HCT116 (cell line): ENCODE measurements at regions not wholly inside any gene's neighbourhood (a gene's known extent, or its start where the extent isn't known, plus 50 kb on each side); places are given as distances from the start of the nearest gene placed in this dataset.

Experiments
- ATAC-seq: fragments of 200-7000 bp; cut with Tn5 transposase; 2 replicates; pipeline ENCODE4 v1.9.1; 2020; ENCODE audit warnings: mild to moderate bottlenecking, moderate library complexity
- BruUV-seq: library from RNA; stranded (reverse); fragments of 400-500 nt; replicated peaks from 2 replicates; lab custom pipeline; 2021; lab: Mats Ljungman, UMichigan
- CTCF ChIA-PET: fragments of 300-600 bp; sonication (Branson Sonifier 250); formaldehyde crosslinking; loops from one replicate; lab custom pipeline; 2021; ENCODE audit warnings: antibody characterized with exemption; lab: Charles Lee
- POLR2A ChIA-PET: fragments of 300-600, 350-600 bp; sonication (Branson Sonifier 250); formaldehyde crosslinking; loops from one replicate; lab custom pipeline; 2021; ENCODE audit warnings: antibody characterized with exemption; lab: Charles Lee
- RAD21 ChIA-PET, 2 experiments: fragments of 300-600 bp; sonication (Branson Sonifier 250); formaldehyde crosslinking; loops; one replicate each; lab custom pipeline; 2023; ENCODE audit warnings: low total read pairs in 2 of 2; ENCODE audit not compliant: uncharacterized antibody in 2 of 2, unreplicated experiment in 2 of 2, low non-redundant PET in 1 of 2; lab: Charles Lee
- DNase-seq: peaks from one replicate; pipeline ENCODE4 v3.0.0-alpha.2; 2010; ENCODE audit warnings: low read depth, low spot score
- H2AFZ ChIP-seq: fragments of 200-600 bp; shearing (Covaris generic), sonication (generic); 2 replicates; pipeline ENCODE4 v1.6.1; 2017; ENCODE audit warnings: low read depth, mixed run types, mixed read lengths, antibody characterized with exemption, low read length; ENCODE audit not compliant: poor library complexity, severe bottlenecking
- H3K27ac ChIP-seq: 2 replicates; pipeline ENCODE4 v1.5.1; 2012; ENCODE audit warnings: low read depth, low read length
- H3K27me3 ChIP-seq: fragments of 200-600 bp; sonication (generic); 2 replicates; pipeline ENCODE4 v1.6.1; 2016; ENCODE audit warnings: mixed run types, low read length, mixed read lengths; ENCODE audit not compliant: insufficient read depth
- H3K36me3 ChIP-seq, 2 experiments: fragments of 200-500 bp in 1 of 2; fragments of 200-600 bp in 1 of 2; sonication (Bioruptor generic) in 1 of 2; sonication (generic) in 1 of 2; 2 replicates each; pipeline versions ENCODE4 v1.5.1 to v1.6.1; 2014 to 2016; ENCODE audit warnings: low read length in 2 of 2, inconsistent platforms in 1 of 2, mixed read lengths in 1 of 2, mixed run types in 1 of 2; ENCODE audit not compliant: insufficient read depth in 2 of 2, control insufficient read depth in 1 of 2
- H3K4me1 ChIP-seq, 2 experiments: fragments of 200-600 bp in 1 of 2; sonication (generic) in 1 of 2; 2 replicates each; pipeline versions ENCODE4 v1.5.1 to v1.6.1; 2012 to 2017; ENCODE audit warnings: low read length in 2 of 2, inconsistent platforms in 1 of 2, mild to moderate bottlenecking in 1 of 2, mixed read lengths in 1 of 2, mixed run types in 1 of 2, moderate library complexity in 1 of 2; ENCODE audit not compliant: insufficient read depth in 2 of 2, control insufficient read depth in 1 of 2
- H3K4me2 ChIP-seq: fragments of 200-600 bp; sonication (generic); 2 replicates; pipeline ENCODE4 v1.6.1; 2017; ENCODE audit warnings: mixed run types, low read length, mixed read lengths
- H3K4me3 ChIP-seq, 2 experiments: fragments of 200-600 bp in 1 of 2; sonication (generic) in 1 of 2; replicated peaks in 1 of 2; 2 replicates each; pipeline ENCODE4 v1.5.1; 2011 to 2016; ENCODE audit warnings: low read length in 2 of 2, control low read depth in 1 of 2, low read depth in 1 of 2, mild to moderate bottlenecking in 1 of 2, mixed read lengths in 1 of 2, mixed run types in 1 of 2
- H3K79me2 ChIP-seq: fragments of 200-600 bp; sonication (generic); 2 replicates; pipeline ENCODE4 v1.6.1; 2017; ENCODE audit warnings: mild to moderate bottlenecking, mixed run types, low read length, moderate library complexity, mixed read lengths; ENCODE audit not compliant: insufficient read depth
- H3K9ac ChIP-seq: fragments of 200-600 bp; sonication (generic); 2 replicates; pipeline ENCODE4 v1.6.1; 2016; ENCODE audit warnings: low read length, mixed read lengths
- H3K9me2 ChIP-seq: fragments of 200-600 bp; sonication (generic), shearing (Covaris generic); 2 replicates; pipeline ENCODE4 v1.6.1; 2017; ENCODE audit warnings: mixed run types, mild to moderate bottlenecking, moderate library complexity; ENCODE audit not compliant: insufficient read depth
- H3K9me3 ChIP-seq, 2 experiments: fragments of 200-500 bp in 1 of 2; fragments of 200-600 bp in 1 of 2; sonication (Bioruptor generic) in 1 of 2; sonication (generic) in 1 of 2; 2 replicates each; pipeline ENCODE4 v1.6.1; 2014 to 2017; ENCODE audit warnings: low read length in 2 of 2, mixed read lengths in 2 of 2, inconsistent platforms in 1 of 2, low read depth in 1 of 2, mild to moderate bottlenecking in 1 of 2, mixed run types in 1 of 2, moderate library complexity in 1 of 2; ENCODE audit not compliant: control insufficient read depth in 1 of 2, insufficient read depth in 1 of 2
- H4K20me1 ChIP-seq: fragments of 200-600 bp; sonication (generic), shearing (Covaris generic); 2 replicates; pipeline ENCODE4 v1.6.1; 2017; ENCODE audit warnings: mixed run types, mild to moderate bottlenecking, moderate library complexity; ENCODE audit not compliant: insufficient read depth
- ATF3 ChIP-seq: IDR thresholded peaks from 2 replicates; pipeline ENCODE4 v1.6.1; 2012
- CBX3 ChIP-seq: IDR thresholded peaks from 2 replicates; pipeline ENCODE4 v1.6.1; 2012; ENCODE audit warnings: low read depth
- CEBPB ChIP-seq: IDR thresholded peaks from 2 replicates; pipeline ENCODE4 v1.6.1; 2012; ENCODE audit warnings: low read depth
- EGR1 ChIP-seq: IDR thresholded peaks from 2 replicates; pipeline ENCODE4 v1.6.1; 2012; ENCODE audit warnings: low read depth
- ELF1 ChIP-seq: IDR thresholded peaks from 2 replicates; pipeline ENCODE4 v1.6.1; 2012; ENCODE audit warnings: low read depth, borderline replicate concordance
- EZH2phosphoT487 ChIP-seq: fragments of 200-600 bp; IDR thresholded peaks from 2 replicates; pipeline ENCODE4 v1.6.1; 2018; ENCODE audit warnings: antibody characterized with exemption, borderline replicate concordance
- FOSL1 ChIP-seq: IDR thresholded peaks from 2 replicates; pipeline ENCODE4 v1.6.1; 2012; ENCODE audit warnings: low read depth
- JUND ChIP-seq: IDR thresholded peaks from 2 replicates; pipeline ENCODE4 v1.6.1; 2012
- POLR2A ChIP-seq: IDR thresholded peaks from 2 replicates; pipeline ENCODE4 v1.7.0; 2011; ENCODE audit warnings: borderline replicate concordance; ENCODE audit not compliant: insufficient read depth, insufficient read length; ENCODE audit errors: extremely low read depth
- POLR2AphosphoS5 ChIP-seq: IDR thresholded peaks from 2 replicates; pipeline ENCODE4 v1.6.1; 2011; ENCODE audit warnings: mild to moderate bottlenecking, low read depth, low read length, moderate library complexity
- REST ChIP-seq: IDR thresholded peaks from 2 replicates; pipeline ENCODE4 v1.6.1; 2012; ENCODE audit warnings: low read depth
- SIN3A ChIP-seq: IDR thresholded peaks from 2 replicates; pipeline ENCODE4 v1.6.1; 2012; ENCODE audit warnings: low read depth
- SP1 ChIP-seq: IDR thresholded peaks from 2 replicates; pipeline ENCODE4 v1.6.1; 2012; ENCODE audit warnings: low read depth
- SRF ChIP-seq: IDR thresholded peaks from 2 replicates; pipeline ENCODE4 v1.6.1; 2012; ENCODE audit warnings: low read depth
- YY1 ChIP-seq: IDR thresholded peaks from 2 replicates; pipeline ENCODE4 v1.6.1; 2011; ENCODE audit warnings: low read length, low read depth, moderate library complexity, mild to moderate bottlenecking; ENCODE audit not compliant: insufficient replicate concordance; ENCODE audit errors: extremely low read depth
- ZNF274 ChIP-seq: fragments of 200-500 bp; sonication (Bioruptor generic); IDR thresholded peaks from 2 replicates; pipeline ENCODE4 v1.6.1; 2014; ENCODE audit warnings: mild to moderate bottlenecking, low read depth, low read length, inconsistent platforms
- intact Hi-C: fragments of 100-400 bp; cut with micrococcal nuclease; formaldehyde crosslinking; loops from 2 replicates; pipeline ENCODE4 v1.10.0; 2022

GRCh38 chr1:55400508-55400907 is 185.3 kb upstream of the USP24 start (continued):
- TF ChIP-seq POLR2AphosphoS5 (no peak), SRF (no peak), JUND (no peak), POLR2A (no peak)

GRCh38 chr1:55399346-55399745 is 184.2 kb upstream of the USP24 start:
- no peaks in the 10 kb centered on the region for H4K20me1 ChIP-seq
- no peak overlapping the region for H3K4me3 ChIP-seq
- no TSS peak for BruUV-seq
- H3K79me2 ChIP-seq, result no peaks in the 10 kb centered on the region
- POLR2A ChIA-PET, result no interaction called here
- no peaks in the 10 kb centered on the region for H3K9me3 ChIP-seq
- no peak overlapping the region for H3K27ac ChIP-seq
- TF ChIP-seq YY1 (no peak), CEBPB (no peak), SRF (no peak), FOSL1 (no peak), POLR2AphosphoS5 (no peak), EZH2phosphoT487 (no peak), ATF3 (no peak), ELF1 (no peak), ZNF274 (no peak), SP1 (no peak), SIN3A (no peak), REST (no peak), POLR2A (no peak), CBX3 (no peak), EGR1 (no peak)
- H2AFZ ChIP-seq, result no peak overlapping the region
- CTCF ChIA-PET, result no interaction called here
- DNase-seq (no peak), ATAC-seq (no peak)
- intact Hi-C loops, result no loop called here
- no peak overlapping the region for H3K9ac ChIP-seq
- RAD21 ChIA-PET, result no interaction called here
- no peaks in the 10 kb centered on the region for H3K4me1 ChIP-seq
- no peaks in the 10 kb centered on the region for H3K27me3 ChIP-seq
- no peaks in the 10 kb centered on the region for H3K9me2 ChIP-seq
- H3K4me2 ChIP-seq, result no peak overlapping the region
- H3K36me3 ChIP-seq, result no peaks in the 10 kb centered on the region
